CD4-positive, alpha-beta T cell treated with Interleukin-10 for 1 hour (primary cell): ENCODE measurements at regions not wholly inside any gene's neighbourhood (a gene's known extent, or its start where the extent isn't known, plus 50 kb on each side); places are given as distances from the start of the nearest gene placed in this dataset.
"Not testable (repeated sequence)": the region's sequence is repeated elsewhere in the genome, so short reads cannot be mapped to it uniquely, and the experiment has no call there.

ENCODE experiments used
- DNase-seq: peaks from one replicate; pipeline ENCODE4 v3.0.0-alpha.2; 2020

DNA sequence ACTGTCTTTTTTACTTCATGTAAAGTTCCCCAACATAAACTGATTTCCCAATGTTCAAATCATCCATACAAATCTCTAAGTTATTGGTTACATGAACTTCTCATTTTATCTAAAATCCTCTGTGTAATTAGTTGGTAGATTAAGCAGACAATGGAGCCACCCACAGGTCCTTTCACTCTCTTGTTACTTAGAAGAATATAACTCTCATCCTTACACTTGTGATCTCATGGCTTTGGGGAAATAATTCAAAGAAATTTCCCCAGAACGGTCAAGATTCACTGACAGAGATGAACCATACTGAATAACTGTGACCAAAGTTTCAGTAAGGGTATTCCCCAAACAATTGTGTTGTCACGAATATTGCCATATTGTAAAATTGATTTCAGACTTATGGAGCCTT is 1102.6 kb upstream of the EPHA6 start:
- no peak for DNase-seq

DNA sequence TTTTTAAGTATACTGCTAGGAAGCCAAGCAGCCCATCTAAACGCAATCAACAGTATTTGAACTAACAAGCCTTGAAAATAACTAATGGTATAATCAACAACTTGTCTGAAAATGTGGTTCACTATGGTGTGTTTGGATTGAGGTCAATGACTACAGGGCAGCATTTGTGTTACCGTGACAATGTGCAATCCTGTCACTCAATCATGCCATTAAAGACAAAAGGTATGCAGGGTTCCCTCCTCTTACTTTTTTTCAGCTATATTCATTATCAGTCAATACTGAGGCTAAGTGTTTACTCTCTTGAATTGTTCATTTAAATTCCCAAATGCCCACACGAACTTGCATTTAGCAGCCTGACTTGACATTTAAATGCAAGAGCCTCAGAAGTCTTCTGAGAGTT is 1099.3 kb upstream of the EPHA6 start:
- no peak for DNase-seq

DNA sequence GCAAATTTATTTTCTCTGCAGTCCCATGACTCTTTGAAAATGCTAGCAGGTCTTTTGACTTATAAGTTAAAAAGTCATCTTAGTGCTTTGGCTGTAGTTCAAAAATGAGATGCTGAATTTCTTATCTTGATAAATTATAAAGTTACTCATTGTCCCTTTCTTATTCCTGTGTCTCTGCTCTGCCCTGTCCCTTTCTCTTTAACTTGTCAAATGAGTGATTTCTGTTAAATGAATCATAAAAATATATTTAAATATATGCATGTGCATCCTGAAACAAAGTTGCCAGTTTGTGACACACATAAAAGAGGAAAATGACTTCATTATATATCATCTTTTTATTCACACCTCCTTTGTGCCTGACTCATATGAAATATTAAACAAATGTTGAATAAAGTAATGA is 1097.3 kb upstream of the EPHA6 start:
- DNase-seq = no peak

DNA sequence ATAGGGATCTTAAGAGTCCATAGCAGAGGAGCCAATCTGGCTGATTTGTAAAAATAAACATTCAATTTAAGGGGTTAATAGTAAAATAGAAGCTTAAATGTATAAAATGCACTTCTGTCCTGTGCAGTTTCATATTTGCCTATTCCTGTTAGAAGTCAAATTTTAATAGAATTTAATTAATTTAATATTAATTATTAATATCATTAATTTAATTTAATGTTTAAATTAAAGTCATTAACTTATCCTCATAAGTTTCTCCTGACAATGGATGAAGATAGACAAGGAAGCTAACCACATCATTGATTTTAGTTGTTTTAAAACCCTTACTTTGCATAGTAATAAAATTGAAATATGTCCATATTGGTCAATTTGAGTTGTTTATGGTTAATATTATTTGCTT is 1096.2 kb upstream of the EPHA6 start:
- DNase-seq = no peak

DNA sequence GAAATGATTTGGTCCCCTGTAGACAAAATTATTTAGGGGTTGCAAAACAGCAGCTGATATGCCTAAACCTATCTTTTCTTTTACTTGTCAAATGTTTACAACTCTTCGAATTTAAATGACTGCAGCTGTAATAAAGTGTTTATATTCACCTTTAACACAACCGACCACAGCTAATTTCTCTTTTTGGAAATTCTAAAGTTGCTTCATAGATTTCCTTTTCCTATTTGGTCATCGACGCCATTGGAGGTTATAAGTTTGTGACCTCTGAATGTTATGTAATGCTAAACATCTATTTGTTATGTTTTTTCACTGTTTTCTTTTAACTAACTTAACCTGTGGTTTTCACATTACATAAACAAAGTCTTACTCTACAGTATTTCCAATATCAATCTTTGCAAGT is 1094.9 kb upstream of the EPHA6 start:
- DNase-seq = no peak

DNA sequence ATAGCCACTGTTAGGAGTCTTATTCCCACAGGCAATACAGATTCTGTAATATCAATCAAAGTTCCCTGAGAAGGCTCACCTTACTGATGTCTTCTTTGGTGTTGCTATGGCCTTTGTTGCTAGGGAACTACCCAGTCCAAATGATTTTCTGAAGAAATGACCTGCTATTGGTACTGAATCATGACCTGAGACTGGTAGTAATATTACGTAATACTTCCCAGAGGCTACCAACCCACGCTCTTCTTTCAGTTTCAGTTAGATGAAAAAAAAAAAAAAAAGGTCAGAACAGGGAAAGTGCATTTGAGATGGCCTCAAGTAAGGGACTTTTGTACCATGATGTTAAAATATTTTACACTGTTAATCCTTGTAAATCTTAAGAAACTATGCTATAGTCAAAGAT is 1092.5 kb upstream of the EPHA6 start:
- peak; percentile 53 for DNase-seq

DNA sequence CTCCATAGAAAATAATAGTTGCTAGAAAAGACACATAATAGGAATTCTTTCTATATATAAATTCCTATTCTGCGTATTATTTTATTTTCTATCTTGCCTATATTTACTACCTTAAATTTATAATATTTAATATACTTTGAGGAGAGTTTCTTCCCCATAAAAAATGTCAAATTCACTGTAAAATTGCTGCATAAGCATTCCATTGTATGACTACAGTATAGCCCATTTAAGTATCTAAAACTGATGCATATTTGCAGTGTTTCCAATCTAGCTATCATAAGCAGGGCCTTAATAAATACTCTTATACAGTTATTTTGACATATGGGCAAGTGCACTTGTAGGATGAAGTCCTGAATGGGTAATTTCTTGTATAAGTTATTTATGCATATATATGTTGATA is 1088.6 kb upstream of the EPHA6 start:
- DNase-seq = no peak

DNA sequence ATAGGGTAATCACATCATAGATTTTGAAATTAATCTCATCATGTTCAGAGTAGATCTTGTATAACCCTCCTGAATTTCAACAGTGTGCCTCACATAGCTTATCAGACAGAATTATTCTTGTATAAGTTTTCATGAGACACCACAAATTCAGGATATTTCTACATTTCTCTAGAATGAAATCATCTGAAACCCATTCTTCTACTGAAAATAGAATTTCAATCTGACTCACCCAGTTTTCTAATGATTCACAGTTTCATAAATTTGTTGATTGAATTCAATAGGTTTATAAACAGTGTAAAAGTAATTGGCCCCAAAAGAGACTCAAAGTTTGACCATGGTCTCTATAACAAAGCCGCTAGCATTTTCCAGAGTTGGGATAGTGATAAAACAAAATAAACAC is 1082.6 kb upstream of the EPHA6 start:
- no peak for DNase-seq

DNA sequence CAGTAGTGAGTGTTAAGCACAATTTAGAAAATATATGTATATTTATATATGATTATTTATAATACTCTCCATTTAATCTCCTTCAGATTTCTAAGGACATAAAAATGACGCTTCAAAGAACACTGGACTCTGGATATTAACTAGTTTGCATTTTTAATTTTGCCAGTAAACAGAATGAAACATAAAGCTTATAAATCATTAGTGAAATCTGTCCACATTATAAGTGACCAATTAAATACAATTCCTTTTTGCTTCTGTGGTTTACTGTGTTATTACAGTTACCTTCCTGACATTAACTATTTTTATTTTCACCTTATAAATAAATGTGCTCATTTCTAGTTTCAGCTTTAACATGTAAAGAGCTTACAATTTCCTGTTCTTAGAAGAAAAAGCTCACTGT is 1081.1 kb upstream of the EPHA6 start:
- DNase-seq = no peak

DNA sequence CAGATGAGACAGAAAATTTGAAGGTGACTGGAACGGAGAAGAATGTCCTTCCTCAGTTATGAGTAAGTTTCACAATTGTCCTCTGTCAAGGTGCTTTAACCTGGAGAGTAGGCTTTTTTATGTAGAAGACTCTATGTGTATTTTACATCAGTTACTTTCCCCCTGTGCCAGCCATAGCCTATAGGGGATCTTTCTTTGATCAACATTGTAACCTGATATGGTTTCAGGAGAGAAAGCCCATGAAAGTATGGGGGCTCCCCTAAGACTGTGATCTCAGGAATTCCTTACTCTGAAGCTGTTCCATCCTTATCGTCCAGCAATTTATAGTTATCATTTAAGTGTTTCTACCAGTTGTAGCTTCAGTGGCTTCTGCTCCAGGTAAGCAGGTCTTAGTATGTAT is 1076.3 kb upstream of the EPHA6 start:
- no peak for DNase-seq

DNA sequence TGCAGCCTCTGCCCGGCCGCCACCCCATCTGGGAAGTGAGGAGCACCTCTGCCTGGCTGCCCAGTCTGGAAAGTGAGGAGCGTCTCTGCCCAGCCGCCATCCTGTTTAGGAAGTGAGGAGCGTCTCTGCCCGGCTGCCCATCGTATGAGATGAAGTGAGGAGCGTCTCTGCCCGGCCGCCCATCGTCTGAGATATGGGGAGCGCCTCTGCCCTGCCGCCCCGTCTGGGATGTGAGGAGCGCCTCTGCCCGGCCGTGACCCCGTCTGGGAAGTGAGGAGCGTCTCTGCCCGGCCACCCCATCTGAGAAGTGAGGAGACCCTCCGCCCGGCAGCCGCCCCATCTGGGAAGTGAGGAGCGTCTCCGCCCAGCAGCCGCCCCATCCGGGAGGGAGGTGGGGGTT is 1069.5 kb upstream of the EPHA6 start:
- DNase-seq = not testable (repeated sequence)

DNA sequence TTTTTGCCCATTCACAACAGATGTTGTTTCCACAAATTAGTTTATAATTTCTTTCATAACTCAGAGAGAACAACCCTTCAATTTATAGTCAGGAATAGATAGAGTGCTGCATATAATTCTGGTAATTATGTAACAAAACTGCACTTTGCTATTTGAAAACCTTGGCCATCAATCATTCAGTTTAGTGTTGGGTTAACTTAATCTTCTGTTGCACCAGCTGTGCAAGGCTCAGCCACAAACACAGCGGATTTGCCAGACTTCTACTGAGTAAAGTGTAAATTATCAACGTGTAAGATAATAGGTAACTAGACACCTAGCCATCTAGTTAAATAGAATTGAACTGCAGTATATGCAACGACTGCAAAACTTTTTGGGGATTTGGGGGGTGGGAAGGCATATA is 1064.3 kb upstream of the EPHA6 start:
- no peak for DNase-seq

DNA sequence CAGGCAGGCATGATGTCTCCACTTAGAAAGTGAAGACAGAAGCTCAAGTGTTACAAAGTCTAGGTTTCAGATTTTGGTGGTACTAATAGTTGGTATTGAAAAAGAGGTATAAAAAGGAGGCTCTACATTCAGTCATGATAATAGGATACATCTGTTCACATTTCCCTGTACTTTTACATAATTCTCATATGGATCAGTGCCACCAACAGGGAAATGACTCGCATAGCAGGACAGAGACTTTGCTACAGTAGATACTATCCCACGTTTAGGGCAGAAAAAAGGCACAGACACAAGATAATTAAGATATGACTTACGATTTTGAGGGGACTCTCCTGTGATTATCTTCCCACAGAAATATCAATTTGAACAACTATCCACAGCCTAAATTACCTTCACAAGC is 1062.9 kb upstream of the EPHA6 start:
- DNase-seq = no peak

DNA sequence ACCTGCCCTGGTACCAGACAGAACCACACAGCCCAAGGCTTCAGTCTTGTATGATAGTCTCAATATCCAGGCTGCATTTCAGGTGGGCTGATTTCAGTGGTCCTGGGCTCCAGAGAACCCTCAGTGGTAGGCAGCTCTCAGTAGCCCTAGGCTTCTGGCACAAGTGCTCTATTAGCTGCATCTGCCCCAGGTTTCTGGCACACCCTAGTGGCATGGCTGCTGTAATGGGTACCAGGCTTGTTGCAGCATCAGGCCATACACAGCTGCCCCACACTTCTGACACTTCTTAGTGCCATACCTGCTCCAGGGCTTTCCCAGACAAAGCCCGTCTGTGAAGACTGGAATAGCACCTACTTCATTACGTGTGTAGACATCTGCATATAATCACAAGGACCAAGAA is 1062.2 kb upstream of the EPHA6 start:
- no peak for DNase-seq

DNA sequence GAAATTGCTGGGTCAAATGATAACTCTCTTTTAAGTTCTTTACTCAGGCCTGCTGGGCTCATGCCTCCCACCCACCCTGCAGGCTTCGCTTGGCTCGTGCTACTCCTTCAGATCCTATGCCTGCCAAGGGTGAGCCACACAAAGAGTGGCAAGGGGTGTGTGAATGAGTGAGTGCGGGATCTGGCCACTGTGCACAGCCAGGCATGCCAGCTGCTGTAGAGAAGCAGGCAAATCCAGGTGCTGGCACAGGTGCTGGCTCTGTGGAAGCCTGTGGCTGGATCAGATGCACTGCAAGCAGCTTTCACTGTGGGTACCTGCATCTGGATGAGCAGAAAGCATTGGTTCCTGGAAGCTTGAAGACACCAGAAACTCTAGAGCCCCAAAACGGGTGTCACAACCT is 1055.7 kb upstream of the EPHA6 start:
- DNase-seq = no peak

DNA sequence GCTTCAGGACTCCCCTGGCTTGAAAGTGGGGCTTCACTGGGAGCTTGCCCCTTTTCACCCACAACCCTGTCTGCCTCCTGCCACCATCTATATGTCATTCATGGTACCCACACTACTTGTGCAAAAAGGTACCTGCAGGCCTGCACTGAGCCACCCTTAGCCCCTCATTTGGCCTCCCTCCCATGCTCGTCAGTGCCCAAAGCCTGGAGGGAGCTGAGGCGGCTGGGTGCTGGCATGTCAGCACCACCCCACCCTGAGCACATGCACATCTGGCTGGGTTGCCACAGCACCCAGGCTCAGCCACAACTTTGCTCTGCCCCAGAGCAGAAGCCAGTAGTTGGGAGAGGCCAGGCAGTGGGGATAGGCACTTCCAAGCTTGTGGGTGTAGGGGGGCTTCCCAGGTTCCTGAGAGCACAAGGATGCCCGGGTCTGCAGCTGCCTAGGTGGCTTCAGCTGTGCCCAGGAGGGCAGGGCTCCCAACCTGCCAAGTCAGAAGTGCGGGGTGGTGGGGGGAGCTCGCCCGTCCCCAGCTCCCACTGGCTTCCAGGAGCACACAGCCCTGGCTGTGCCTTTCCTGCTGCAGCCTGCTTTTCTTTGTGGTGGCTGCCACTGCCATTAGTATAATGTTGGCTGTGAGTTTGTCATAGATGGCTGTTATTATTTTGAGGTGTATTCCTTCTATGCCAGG is 1054.6 kb upstream of the EPHA6 start:
- DNase-seq = no peak

DNA sequence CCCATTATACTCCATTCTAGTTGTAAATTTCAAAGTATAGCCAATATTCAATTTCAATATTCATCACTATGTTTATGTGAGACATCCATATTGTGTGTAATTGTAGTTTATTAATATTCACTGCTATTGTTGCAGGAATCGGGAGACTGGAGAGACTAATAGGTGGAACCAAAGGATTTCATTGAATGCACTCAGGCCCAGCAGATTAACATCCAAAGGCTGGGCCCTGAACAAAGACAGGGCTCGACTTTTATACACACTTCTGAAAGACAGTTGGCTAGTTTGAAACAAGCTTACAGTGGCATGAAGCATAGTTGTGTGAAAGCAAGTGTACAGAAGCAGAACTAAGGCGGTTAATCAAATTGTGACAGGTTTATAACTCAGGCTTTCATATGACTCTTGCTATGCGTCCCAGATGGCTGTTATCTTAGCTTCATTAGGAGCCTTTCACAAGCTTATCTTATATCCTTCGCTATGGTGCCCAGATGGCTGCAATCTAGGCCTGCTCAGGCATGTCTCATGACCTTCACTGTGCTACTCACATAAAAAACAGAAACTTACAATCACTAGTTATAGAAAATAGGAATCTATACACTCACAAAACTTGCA is 1038.8 kb upstream of the EPHA6 start:
- DNase-seq = no peak

DNA sequence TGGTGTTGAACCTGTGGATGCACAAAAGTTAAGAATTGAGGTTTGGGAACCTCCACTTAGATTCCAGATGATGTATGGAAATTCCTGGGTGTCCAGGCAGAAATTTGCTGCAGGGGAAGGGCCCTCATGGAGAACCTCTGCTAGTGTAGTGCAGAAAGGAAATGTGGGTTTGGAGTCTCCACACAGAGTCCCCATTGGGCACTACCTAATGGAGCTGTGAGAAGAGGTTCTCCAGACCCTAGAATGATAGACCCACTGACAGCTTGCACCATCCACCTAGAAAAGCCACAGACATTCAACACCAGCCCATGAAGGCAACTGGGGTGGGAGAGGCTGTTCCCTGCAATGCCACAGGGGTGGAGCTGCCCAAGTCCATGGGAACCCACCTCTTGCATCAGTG is 1032.8 kb upstream of the EPHA6 start:
- DNase-seq = no peak

DNA sequence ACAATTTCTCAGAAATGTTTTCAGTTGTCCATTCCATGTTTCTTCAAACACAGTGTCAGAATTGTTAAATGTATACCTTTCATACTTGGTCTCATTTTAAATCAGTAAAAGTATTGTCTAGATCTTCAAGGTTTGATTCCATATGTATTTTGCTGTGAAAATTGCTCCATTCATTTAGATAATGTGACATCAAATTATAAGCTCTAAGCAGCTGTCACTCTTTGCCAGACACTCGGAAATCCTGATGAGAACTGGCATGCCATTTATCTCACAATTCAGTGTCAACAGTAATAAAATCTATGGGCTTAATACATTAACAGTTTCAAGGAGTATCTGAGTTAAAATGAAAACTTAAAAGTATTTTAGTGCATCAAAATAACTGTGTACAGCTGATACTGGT is 1025.3 kb upstream of the EPHA6 start:
- no peak for DNase-seq

DNA sequence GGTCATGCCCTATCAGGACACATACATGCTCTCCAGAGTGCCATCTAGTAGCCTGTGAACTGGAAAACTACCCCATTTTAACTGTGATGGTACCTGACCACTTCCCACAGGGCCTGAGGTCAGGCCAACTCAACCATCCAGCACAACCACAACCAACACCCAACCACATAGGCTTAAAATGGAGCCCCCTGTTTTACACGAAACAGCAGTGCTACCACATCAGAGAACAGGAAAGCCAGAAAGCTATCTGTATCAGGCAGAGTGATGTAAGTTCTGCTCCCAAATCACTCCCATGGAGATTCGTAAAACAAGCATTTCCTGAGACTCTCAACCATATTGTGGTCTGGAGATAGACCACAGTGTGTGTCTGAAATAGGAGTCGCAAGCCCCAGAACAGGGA is 1017.3 kb upstream of the EPHA6 start:
- DNase-seq = no peak

DNA sequence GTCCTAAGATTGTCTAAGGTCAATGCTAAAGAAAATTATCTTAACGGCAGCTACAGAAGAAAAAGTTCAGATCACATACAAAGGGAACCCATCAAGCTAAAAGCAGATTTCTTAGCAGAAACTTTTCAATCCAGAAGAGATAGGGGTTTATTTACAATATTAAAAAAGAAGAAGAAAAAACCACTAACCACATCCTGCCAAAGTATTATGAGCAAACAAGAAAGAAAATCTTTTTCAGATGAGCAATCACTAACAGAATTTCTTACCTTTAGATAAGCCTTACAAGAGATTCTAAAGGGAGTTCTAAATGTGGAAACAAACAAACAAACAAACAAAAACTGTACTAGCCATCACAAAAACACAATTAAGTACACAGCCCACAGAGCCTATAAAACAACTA is 1015.8 kb upstream of the EPHA6 start:
- no peak for DNase-seq

DNA sequence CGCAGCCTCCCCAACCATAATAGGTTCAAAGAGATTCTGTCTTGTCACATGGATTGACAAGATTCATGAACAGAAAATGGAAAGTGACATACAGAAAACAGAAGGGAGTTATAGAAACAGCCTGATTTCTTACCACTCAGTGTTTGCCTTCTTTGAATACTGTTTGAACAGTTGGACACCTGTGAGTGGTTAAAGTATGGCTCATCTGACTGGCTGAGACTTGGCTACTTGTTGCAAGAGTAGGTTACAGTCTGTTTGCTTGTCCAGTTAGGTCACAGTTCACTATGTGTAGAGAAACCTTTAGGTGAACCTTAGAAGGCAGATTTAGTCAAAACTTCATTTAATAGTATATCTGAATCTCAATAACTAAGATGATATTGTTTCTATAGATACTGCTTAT is 1003.9 kb upstream of the EPHA6 start:
- DNase-seq = no peak

DNA sequence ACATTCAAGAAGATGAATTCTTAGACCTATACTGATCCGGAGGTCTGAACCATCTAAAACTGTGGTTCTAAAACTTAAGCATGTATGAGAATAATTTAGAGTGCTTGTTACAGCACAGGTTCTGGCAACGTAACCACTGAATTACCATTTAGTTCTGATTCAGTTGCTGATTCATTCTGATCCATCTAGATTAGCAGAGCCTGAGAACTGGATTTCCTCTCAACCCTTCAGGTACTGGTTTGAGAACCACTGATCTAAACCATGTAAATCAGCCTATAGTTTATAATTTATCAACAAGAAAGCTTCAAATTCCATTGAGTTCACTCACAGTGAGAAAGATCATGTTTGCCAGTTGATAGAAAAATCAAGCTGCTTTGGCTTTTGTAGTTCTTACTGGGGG is 1001.1 kb upstream of the EPHA6 start:
- DNase-seq = no peak

DNA sequence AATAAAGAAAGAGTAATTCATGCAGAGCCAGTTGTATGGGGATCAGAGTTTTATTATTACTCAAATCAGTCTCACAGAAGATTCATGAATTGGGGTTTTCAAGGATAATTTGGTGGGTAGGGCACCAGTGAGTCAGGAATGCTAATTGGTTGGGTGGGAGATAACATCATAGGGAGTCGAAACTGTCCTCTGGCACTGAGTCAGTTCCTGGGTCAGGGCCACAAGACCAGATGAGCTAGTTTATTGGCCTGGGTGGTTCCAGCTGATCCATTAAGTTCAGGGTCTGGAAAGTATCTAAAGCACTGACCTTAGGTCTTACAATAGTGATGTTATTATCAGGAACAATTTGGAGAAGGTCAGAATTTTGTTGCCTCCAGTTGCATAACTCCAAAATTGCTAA is 998.6 kb upstream of the EPHA6 start:
- DNase-seq = no peak

DNA sequence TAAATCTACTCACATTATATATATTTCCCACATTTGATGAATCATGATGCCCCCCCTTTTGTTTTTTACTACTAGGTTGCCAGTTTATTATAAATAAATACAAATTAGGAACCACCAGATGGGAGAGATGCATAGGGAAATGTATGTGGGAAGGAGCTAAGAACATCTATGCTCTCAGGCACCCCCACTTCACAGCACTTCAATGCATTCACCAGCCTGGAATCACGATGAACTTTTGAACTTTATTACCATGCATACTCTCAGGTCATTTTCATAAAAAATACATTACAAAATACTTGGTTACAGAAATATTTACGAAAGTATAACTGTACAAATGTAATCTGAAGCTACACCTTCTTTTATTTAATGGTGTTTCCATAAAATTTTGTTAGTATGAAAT is 988.0 kb upstream of the EPHA6 start:
- DNase-seq = no peak
